HG02970 (cell line): ENCODE measurements at regions not wholly inside any gene's neighbourhood (a gene's known extent, or its start where the extent isn't known, plus 50 kb on each side); places are given as distances from the start of the nearest gene placed in this dataset.

Experiments used
- ATAC-seq: cut with Tn5 transposase; IDR thresholded peaks from one replicate; pipeline ENCODE4 v1.9.1; 2021; ENCODE audit warnings: mild to moderate bottlenecking, moderate library complexity, moderate number of reproducible peaks; ENCODE audit not compliant: unreplicated experiment, low FRiP score

GRCh38 chr5:116674881-116675625 is 100.4 kb upstream of the SEMA6A start:
- no peak for ATAC-seq

DNA sequence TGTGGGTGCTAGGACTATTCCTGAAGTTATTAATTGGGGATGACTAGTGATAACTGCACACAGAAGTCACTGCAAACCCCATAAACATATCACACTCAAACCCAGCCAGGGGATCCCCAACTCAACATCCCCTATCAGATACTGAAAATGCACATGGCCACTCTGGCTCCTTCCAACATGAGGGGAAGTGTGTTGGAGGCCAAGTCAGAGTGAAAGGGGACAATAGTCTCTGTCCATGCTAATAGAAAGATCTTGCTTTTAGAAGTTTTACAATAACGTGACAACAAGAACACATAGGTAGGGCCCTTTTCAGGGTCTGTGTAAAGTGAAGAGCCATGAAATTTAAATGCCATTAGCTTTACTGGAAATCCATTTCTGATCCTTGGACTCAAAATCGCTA is 98.8 kb upstream of the SEMA6A start:
- ATAC-seq, result no peak

- ATAC-seq, result no peak
Measured at GRCh38 chr5:116672203-116672602, 97.6 kb upstream of the SEMA6A start.

DNA sequence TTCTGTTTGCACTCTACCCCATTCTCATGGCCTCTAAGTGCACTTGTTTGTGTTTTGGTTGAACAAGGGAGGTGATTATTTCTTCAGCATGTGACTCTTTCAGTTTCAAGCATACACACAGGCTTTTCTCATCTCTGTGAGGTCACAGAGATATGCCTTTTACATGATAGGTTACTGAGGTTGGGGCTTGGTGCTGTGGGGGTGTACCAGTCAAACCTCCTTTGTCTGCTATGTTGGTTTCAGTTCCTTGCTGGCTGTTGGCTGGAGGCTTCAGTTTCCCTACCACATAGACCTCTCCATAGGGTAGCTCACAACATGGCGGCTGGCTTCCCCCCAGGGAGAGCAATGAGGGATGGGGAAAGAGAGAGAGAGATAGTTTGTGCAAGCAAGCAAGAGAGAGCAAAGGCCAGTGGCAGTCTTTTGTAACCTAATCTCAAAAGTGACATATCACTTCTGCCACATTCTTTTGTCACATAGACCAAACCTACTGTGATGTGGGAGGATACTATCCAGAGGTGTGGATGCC is 96.7 kb upstream of the SEMA6A start:
- ATAC-seq, result peak; percentile 93

DNA sequence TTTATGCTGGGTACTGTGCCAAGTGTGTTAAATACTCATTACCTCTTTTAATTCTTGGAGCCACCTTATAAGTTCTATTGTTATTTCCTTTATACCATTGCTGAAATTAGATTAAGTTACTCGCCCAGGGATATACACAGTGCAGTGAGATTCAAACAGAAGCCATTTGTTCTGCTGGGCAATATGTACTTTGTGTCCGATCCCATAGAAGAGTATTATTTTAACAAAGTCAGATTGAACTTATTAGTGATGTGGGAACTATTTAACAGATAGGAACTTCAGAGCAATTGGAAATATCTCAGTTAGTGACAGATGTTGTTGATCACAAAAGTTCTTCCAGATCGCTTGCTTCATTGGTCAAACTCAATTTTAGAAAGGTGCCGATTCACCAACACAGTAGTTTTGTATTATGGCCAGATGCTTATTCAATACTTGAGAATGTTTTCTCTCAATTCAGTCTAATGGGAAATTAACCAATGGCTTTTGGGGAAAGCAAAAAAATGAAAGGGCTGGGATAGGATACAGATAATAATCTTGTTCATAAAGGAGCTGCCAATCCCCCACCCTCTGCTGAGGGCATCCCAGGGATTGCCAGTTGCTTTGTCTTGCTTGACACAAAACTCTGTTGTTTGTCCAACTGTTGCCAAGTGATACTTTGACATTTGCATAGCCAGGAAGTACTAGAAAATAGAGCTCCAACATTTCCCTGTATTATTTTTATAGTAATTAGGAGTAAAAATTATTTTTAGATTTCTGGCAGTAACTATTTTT is 94.8 kb upstream of the SEMA6A start:
- no peak for ATAC-seq

DNA sequence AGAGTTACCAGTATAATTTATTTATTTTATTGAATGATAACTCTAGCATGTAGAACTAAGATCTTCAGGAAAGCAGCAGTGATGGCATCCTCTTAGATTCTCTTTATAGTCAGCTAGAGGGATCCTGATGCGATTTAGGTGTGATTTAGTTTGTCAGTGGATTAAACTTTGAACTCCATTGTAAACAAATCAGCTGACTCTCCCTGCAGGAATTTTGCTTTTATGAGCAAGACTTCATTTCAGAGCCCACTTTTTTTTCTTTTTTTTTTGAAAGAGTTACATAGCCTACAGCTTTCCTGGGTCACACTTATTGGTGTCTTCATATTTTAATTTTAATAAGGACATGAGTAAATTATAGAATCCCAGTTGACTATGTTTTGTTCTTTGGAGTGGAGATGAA is 93.8 kb upstream of the SEMA6A start:
- no peak for ATAC-seq

- no peak for ATAC-seq
Measured at GRCh38 chr5:116666901-116667300, 92.3 kb upstream of the SEMA6A start.

GRCh38 chr5:116664988-116665387 is 90.4 kb upstream of the SEMA6A start:
- no peak for ATAC-seq

GRCh38 chr5:116663081-116663480 is 88.5 kb upstream of the SEMA6A start:
- no peak for ATAC-seq

- ATAC-seq, result no peak
Measured at GRCh38 chr5:116661419-116661818, 86.8 kb upstream of the SEMA6A start.

GRCh38 chr5:116660929-116661328 is 86.3 kb upstream of the SEMA6A start:
- ATAC-seq, result no peak

DNA sequence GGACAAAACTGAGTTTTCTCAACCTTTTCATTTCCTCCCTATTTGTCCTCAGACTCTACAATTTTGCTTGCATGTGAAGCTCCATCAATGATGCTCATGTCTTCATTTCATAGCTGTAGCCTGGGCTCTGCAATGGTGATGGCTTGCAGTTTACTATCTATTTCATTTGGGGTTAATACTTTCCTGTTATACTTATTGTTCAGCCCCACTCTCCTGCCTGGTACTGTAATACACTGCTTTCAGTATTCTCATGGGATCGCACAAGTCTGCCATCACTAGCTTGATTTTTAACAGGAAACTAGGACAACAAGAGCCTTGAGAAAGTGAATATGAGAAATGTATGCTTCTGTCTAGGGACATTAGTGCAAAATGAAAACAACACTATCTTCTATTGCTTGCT is 84.2 kb upstream of the SEMA6A start:
- ATAC-seq, result no peak

- ATAC-seq, result no peak
Measured at GRCh38 chr5:116658141-116658540, 83.5 kb upstream of the SEMA6A start.

- ATAC-seq, result no peak
Measured at GRCh38 chr5:116655431-116655830, 80.8 kb upstream of the SEMA6A start.

DNA sequence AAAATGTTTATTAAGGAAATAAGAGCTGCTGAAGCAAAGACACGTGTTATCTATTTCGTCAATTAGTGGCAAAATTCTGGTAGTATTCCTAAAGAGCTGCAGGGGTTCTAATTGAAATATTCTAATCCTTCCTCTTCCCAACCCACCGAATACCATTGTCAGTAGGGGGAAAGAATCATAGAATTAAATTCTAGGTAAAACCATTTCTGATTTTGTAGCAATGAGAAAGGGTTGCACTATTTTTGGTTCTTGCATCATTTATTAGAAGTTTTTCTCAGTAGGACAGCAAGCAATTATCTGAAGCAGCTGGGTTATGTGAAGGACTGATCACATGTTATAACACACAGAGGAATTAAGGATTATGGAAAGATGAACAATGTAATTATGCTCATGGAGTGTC is 80.3 kb upstream of the SEMA6A start:
- ATAC-seq, result no peak

DNA sequence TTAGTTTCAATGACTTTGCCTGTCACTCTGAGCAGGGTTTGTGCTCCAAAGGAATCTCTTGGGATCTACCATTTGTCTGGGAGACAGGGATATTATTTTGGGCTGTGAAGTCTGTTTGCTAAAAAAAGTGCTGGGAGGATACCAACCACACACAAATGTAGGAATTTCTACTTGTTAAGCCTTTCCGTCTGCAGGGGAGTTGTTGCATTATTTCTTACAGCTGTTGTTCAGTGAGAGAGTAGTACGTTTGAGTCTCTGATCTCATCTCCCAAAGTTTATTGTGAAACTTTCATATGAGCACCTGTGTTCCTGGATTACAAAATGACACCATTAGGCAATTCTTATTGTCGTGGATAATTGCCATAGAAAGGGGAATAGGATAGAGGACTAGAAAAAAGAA is 78.3 kb upstream of the SEMA6A start:
- ATAC-seq, result no peak

GRCh38 chr5:116652196-116652729 is 77.6 kb upstream of the SEMA6A start:
- peak; percentile 49 for ATAC-seq

GRCh38 chr5:116651653-116652052 is 77.0 kb upstream of the SEMA6A start:
- ATAC-seq, result no peak

DNA sequence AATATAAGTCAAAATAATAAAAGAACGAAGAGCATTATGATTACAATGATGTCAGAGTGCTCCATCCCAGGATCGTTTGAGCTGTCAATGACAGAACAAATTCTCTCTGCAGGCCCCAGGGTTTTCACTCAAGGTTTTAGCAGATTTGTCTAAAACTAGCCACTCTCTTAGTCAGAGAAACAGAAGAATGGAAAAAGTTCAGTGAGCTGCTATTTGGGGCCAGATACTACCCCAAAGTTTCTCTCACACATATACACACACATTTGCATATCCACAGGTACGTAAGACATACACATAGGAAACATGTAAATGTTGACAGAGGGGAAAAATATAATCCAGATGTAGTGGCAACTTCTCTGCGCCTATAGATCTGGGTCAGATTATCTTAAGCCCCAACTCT is 76.3 kb upstream of the SEMA6A start:
- no peak for ATAC-seq

DNA sequence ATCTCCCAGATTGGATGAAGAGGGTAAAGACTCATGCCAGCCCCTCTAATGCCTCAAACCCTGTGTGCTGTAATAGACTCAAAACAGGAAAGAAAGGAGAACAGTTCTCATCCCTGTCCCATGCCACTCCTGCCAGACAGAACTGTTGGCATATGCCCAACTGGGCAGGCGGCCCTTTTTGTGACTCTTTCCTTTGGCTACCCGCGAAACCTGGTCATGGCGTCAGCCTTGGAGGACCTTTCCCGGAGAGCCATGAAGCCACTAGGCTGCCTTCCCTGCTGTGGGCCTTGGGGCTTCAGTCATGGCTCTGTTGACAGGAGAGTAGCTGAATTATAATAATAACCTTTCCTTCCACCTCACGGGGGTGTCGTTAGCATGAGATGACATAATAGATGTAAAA is 75.9 kb upstream of the SEMA6A start:
- ATAC-seq, result no peak

DNA sequence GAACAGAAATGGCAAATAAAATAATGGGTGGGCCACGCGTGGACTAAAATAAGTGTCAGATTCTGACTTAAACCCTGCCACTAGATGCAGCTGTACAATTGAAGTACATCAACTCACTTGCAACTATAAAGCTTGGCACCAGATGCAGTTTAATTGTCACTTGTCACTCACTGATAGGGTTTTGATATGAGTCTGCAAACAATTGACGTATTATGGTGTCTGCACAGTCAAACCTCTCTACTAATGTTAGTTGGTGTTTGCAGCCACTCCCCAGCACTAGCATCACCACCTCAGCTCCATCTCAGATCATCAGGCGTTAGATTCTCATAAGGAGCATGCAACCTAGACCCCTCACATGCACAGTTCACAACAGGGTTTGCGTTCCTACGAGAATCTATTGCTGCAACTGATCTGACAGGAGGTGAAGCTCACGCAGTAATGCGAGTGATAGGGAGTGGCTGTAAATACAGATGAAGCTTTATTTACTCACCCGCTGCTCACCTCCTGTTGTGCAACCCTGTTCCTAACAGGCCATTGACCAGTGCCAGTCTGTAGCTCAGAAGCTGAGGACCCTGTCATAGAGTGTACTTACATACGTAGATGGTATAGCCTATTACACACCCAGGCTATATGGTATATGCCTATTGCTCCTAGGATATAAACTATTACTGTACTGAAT is 72.1 kb upstream of the SEMA6A start:
- ATAC-seq, result no peak
